AG04450 (cell line): ENCODE measurements at regions not wholly inside any gene's neighbourhood (a gene's known extent, or its start where the extent isn't known, plus 50 kb on each side); places are given as distances from the start of the nearest gene placed in this dataset.
"Not testable (repeated sequence)": the region's sequence is repeated elsewhere in the genome, so short reads cannot be mapped to it uniquely, and the experiment has no call there.

ENCODE experiments used
- CTCF ChIA-PET: fragments of 300-600, 350-600 bp; formaldehyde crosslinking; extraction: SDS; loops from one replicate; lab custom pipeline; 2022; ENCODE audit warnings: antibody characterized with exemption, inconsistent platforms; lab: Charles Lee
- POLR2A ChIA-PET: fragments of 350-600 bp; formaldehyde crosslinking; extraction: SDS; loops from one replicate; lab custom pipeline; 2021; ENCODE audit warnings: antibody characterized with exemption, inconsistent platforms; lab: Yijun Ruan, JAX
- DNase-seq: peaks from one replicate; pipeline ENCODE4 v3.0.0-alpha.2; 2011; ENCODE audit warnings: low read depth, low spot score
- H3K27ac ChIP-seq: one replicate; pipeline ENCODE4 v1.5.1; 2012; ENCODE audit warnings: low read depth, low read length, control low read depth
- H3K27me3 ChIP-seq: one replicate; pipeline ENCODE4 v1.6.0; 2012; ENCODE audit warnings: low read length; ENCODE audit not compliant: control insufficient read depth, insufficient read depth
- H3K4me3 ChIP-seq: 2 replicates; pipeline ENCODE4 v1.5.1; 2011; ENCODE audit warnings: mild to moderate bottlenecking, low read depth, low read length, control low read depth
- H3K9me3 ChIP-seq: 2 replicates; pipeline ENCODE4 v1.5.1; 2012; ENCODE audit warnings: low read length; ENCODE audit not compliant: control insufficient read depth, insufficient read depth
- CTCF ChIP-seq: IDR thresholded peaks from 2 replicates; pipeline ENCODE4 v1.5.1; 2011; ENCODE audit warnings: low read depth, low read length, control low read depth, inconsistent platforms

DNA sequence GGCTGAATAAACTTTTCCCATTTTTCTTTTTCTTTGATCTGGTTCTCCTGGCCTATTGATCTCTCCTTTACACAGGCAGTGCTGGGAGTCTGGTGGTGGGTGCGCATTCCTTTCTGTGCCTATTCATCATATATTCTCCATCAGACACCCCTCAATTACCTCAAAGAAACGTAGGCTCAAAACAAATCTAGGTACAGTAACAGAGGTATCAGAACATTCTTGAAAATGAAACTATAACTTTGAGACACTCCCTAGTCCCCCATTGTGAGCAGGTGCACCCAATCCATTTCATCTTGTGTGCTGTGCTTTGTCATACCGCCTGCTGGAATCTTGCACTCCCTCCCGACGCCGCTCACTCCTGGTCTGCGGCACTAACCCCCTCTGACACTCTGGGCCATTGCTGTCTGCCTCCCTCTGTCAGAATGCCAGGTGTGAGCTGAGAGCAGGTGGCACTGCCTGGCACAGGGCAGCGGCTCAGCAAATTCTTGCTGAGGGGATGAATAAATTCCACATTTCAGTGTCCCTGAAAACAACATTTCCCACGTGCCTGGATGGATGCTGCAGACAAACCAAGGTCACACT is 303.4 kb upstream of the EXOC2 start:
- no peak for TF ChIP-seq CTCF

DNA sequence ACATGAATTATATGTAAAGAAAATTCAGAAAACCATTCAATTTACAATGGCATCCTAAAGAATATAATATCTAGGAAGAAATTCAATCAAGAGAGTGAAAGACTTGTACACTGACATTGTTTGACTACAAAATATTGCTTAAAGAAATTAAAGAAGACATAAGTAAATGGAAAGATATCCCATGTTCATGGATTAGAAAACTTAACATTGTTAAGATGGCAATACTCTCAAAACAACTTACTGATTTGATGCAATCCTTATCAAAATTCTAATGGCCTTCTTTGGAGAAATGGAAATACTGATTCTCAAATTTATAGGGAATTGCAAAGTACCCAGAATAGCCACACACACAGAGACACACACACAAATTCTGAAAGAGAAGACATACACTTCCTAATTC is 298.3 kb upstream of the EXOC2 start:
- TF ChIP-seq CTCF, result no peak
- CTCF ChIA-PET, result no interaction called here
- H3K9me3 ChIP-seq, result no peaks in the 10 kb centered on the region
- H3K4me3 ChIP-seq, result no peak overlapping the region
- POLR2A ChIA-PET, result no interaction called here
- no peak for DNase-seq
- H3K27me3 ChIP-seq, result peaks cover 6% of the 10 kb centered on the region
- H3K27ac ChIP-seq, result no peak overlapping the region

More for the DNA sequence above, 303.4 kb upstream of the EXOC2 start:
- ChIA-PET POLR2A (no interaction called here), CTCF (no interaction called here)
- Histone ChIP-seq H3K27ac (no peak overlapping the region), H3K4me3 (no peak overlapping the region), H3K27me3 (peaks cover 8% of the 10 kb centered on the region), H3K9me3 (no peaks in the 10 kb centered on the region)
- no peak for DNase-seq

DNA sequence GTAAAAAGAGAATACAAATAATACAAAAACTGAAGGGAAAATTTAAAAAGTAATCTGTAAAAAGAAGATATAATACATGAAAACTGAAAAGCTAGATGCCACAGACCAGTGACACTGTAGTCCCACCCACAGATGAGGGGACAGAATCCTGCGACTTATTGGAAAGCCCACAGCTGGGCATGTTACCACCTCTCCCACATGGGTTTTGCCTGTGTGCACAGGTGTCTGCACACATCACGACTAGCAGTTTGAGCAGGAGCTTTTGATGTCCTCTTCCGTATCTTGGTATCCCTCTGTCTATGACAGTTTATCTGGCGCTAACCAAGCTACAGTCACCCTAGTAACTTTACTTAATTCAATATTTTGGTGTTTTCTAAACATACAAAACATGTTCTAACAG is 291.1 kb upstream of the EXOC2 start:
- peaks cover 4% of the 10 kb centered on the region for H3K27me3 ChIP-seq
- POLR2A ChIA-PET, result no interaction called here
- CTCF ChIA-PET, result no interaction called here
- no peak overlapping the region for H3K27ac ChIP-seq
- H3K9me3 ChIP-seq, result no peaks in the 10 kb centered on the region
- TF ChIP-seq CTCF, result no peak
- no peak for DNase-seq
- H3K4me3 ChIP-seq, result no peak overlapping the region

GRCh38 chr6:978937-979685 is 286.2 kb upstream of the EXOC2 start:
- H3K27me3 ChIP-seq, result peaks cover 2% of the 10 kb centered on the region
- no peak for TF ChIP-seq CTCF
- DNase-seq, result no peak
- no peak overlapping the region for H3K27ac ChIP-seq
- POLR2A ChIA-PET, result no interaction called here
- H3K9me3 ChIP-seq, result no peaks in the 10 kb centered on the region
- H3K4me3 ChIP-seq, result no peak overlapping the region
- CTCF ChIA-PET, result no interaction called here

- POLR2A ChIA-PET, CTCF ChIA-PET, H3K4me3 ChIP-seq: not testable (repeated sequence)
Observed at GRCh38 chr6:977226-977625, 284.3 kb upstream of the EXOC2 start.

More at GRCh38 chr6:977226-977625, 284.3 kb upstream of the EXOC2 start:
- not testable (repeated sequence) for H3K27ac ChIP-seq, DNase-seq, H3K27me3 ChIP-seq, H3K9me3 ChIP-seq
